ENCODE measurements at regions not wholly inside any gene's neighbourhood (a gene's known extent, or its start where the extent isn't known, plus 50 kb on each side); places are given as distances from the start of the nearest gene placed in this dataset.

DNA sequence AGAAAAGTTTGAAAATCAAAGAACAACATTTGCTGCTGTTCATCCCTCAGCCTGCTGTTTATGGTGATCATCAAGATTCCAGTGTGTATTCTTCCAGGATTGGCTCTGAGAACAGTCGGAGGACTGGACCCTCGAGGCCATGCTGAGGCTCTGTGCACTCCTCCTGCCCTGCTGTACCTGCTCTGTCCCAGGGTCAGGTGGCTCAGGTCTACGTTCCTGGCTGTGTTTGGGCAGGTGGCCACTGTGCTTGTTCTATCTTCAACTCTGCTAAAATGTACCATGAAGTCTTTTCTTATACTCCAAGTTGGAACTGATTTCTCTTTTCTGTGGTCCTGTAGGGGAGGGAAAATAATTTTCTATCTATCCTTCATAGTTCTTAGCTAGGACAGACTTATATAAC is 175.9 kb downstream of the RWDD3 start:
- TF ChIP-seq, protein P1, sequence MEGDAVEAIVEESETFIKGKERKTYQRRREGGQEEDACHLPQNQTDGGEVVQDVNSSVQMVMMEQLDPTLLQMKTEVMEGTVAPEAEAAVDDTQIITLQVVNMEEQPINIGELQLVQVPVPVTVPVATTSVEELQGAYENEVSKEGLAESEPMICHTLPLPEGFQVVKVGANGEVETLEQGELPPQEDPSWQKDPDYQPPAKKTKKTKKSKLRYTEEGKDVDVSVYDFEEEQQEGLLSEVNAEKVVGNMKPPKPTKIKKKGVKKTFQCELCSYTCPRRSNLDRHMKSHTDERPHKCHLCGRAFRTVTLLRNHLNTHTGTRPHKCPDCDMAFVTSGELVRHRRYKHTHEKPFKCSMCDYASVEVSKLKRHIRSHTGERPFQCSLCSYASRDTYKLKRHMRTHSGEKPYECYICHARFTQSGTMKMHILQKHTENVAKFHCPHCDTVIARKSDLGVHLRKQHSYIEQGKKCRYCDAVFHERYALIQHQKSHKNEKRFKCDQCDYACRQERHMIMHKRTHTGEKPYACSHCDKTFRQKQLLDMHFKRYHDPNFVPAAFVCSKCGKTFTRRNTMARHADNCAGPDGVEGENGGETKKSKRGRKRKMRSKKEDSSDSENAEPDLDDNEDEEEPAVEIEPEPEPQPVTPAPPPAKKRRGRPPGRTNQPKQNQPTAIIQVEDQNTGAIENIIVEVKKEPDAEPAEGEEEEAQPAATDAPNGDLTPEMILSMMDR (IDR thresholded peaks at IDR 0.05), result no peak
- TF ChIP-seq EZH2phosphoT487 (IDR thresholded peaks at IDR 0.05; ENCODE audit: borderline replicate concordance, low read depth), result no peak
- TF ChIP-seq TEAD4 (IDR thresholded peaks at IDR 0.05; ENCODE audit: borderline replicate concordance, insufficient read depth), result no peak
- no peak for TF ChIP-seq RFX5 (IDR thresholded peaks at IDR 0.05; ENCODE audit: low read length)
- TF ChIP-seq USF1 (IDR thresholded peaks at IDR 0.05; ENCODE audit: borderline replicate concordance, low read depth), result no peak
- no peak for TF ChIP-seq POLR2AphosphoS5 (IDR thresholded peaks at IDR 0.05; ENCODE audit: low read depth, low read length)
- no peak for TF ChIP-seq RCOR1 (IDR thresholded peaks at IDR 0.05; ENCODE audit: low read length)
- TF ChIP-seq RXRA (IDR thresholded peaks at IDR 0.05; ENCODE audit: borderline replicate concordance, low read depth), result no peak
- no peak for TF ChIP-seq PBX3 (IDR thresholded peaks at IDR 0.05)
- TF ChIP-seq, protein P2, sequence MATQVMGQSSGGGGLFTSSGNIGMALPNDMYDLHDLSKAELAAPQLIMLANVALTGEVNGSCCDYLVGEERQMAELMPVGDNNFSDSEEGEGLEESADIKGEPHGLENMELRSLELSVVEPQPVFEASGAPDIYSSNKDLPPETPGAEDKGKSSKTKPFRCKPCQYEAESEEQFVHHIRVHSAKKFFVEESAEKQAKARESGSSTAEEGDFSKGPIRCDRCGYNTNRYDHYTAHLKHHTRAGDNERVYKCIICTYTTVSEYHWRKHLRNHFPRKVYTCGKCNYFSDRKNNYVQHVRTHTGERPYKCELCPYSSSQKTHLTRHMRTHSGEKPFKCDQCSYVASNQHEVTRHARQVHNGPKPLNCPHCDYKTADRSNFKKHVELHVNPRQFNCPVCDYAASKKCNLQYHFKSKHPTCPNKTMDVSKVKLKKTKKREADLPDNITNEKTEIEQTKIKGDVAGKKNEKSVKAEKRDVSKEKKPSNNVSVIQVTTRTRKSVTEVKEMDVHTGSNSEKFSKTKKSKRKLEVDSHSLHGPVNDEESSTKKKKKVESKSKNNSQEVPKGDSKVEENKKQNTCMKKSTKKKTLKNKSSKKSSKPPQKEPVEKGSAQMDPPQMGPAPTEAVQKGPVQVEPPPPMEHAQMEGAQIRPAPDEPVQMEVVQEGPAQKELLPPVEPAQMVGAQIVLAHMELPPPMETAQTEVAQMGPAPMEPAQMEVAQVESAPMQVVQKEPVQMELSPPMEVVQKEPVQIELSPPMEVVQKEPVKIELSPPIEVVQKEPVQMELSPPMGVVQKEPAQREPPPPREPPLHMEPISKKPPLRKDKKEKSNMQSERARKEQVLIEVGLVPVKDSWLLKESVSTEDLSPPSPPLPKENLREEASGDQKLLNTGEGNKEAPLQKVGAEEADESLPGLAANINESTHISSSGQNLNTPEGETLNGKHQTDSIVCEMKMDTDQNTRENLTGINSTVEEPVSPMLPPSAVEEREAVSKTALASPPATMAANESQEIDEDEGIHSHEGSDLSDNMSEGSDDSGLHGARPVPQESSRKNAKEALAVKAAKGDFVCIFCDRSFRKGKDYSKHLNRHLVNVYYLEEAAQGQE (IDR thresholded peaks at IDR 0.05; ENCODE audit: low read depth, low read length), result no peak
- TF ChIP-seq, protein P3, sequence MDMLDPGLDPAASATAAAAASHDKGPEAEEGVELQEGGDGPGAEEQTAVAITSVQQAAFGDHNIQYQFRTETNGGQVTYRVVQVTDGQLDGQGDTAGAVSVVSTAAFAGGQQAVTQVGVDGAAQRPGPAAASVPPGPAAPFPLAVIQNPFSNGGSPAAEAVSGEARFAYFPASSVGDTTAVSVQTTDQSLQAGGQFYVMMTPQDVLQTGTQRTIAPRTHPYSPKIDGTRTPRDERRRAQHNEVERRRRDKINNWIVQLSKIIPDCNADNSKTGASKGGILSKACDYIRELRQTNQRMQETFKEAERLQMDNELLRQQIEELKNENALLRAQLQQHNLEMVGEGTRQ (IDR thresholded peaks at IDR 0.05; ENCODE audit: borderline replicate concordance, low read depth, low read length), result no peak
- TF ChIP-seq RAD21 (IDR thresholded peaks at IDR 0.05; ENCODE audit: low read length), result no peak
- no peak for TF ChIP-seq MXI1 (IDR thresholded peaks at IDR 0.05; ENCODE audit: low read depth, low read length)

All from SK-N-SH (cell line).